Activated naive CD4-positive, alpha-beta T cell (primary cell): ENCODE measurements at regions not wholly inside any gene's neighbourhood (a gene's known extent, or its start where the extent isn't known, plus 50 kb on each side); places are given as distances from the start of the nearest gene placed in this dataset.
A peak's percentile ranks its signal among the peaks of the same experiment; 100 is the strongest.
"Not testable (repeated sequence)": the region's sequence is repeated elsewhere in the genome, so short reads cannot be mapped to it uniquely, and the experiment has no call there.

ENCODE experiments used
- DNase-seq, 4 experiments: peaks; one replicate each; lab custom pipeline; 2025; lab: John Stamatoyannopoulos, UW

DNA sequence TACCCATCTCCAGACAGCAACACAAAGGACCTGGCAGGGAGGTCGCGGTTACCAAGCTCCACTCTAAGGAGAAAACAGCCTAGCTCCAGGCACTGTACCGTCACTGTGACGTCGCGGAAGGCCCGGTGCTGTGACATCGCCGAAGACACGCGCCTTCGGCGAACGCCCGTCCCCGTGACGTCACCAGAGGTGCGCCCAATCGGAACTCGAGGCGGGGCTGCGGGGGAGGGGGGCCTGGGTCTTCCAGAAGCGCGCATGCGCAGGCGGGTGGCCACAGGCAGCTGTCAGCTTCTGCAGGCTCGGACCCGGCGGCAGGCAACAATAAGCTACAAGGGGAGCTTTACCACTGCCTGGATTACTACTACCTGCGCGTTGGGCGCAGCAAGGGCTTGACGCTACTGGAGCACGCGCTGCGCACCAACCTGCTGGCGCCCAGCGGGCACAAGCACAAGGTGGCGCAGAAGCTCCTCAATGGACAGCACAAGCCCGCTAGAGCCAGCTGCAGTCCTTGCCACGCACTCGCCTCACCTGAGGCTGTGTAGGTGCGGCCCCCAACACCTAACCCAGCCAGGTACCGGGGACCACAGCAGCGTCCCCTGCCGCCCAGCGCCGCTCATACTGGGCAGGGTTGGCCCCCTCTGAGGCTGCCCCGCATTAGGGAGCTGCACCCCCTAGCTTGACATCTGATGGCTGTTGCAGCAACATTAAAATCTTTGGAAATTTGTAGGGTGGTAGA lies 208.4 kb downstream of the TPST1 start:
- DNase-seq: peak; percentile 61 to 83 (median 66)

DNA sequence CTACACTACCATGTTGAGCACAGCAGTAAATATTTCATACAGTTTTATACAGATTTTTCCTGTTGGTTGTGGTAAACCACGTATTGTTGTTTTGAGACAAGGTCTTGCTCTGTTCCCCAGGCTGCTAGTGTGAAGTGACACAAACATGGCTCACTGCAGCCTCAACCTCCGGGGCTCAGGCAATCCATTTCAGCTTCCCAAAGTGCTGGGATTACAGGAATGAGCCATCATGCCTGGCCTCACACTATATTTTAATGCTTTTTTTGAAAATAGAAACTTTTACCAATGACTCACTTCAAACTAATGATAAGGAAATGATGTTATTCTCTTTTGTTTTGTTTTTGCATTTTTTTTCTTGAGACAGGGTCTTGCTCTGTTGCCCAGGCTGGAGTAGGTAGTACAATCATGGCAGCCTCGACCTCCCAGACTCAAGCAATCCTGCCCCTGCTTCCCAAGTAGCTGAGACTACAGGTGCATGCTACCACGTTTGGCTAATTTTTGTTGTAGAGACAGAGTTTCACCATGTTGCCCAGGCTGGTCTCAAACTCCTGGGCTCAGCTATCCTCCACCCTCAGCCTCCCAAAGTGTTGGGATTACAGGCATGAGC lies 210.6 kb downstream of the TPST1 start:
- no peak for DNase-seq

DNA sequence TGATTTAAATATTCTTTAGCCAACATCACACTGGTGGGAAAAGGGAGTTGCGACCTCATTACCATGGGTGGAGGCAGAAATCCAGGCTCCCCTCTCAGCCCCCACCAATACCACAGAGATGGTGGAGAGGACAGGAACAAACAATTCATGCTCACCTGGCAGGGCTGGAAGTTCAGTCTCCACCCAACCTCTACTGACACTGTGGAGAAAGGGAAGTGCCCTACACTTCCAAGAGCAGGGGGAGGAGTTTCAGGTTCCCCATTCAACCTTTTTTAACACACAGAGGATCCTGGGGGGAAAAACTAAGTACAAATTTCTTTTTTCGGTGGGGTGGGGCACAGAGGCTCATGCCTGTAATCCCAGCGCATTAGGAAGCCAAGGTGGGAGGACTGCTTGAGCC lies 210.1 kb upstream of the KCTD7 start:
- DNase-seq: no peak

DNA sequence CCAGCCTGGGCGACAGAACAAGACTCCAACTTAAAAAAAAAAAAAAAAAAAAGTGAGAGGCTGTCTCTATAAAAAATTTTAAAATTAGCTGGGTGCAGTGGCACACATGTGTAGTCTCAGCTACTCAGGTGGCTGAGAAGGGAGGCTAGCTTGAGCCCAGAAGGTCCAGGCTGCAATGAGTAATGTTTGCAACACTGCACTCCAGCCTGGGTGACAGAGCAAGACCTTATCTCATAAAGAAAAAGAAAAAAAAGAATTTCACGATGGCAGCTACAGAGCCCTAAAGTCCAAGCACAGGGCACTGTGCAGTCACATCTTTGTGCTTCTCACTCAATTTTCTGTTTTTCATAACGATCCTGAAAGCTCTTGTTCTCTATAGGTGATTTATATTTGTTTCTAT lies 209.5 kb upstream of the KCTD7 start:
- DNase-seq: no peak

DNA sequence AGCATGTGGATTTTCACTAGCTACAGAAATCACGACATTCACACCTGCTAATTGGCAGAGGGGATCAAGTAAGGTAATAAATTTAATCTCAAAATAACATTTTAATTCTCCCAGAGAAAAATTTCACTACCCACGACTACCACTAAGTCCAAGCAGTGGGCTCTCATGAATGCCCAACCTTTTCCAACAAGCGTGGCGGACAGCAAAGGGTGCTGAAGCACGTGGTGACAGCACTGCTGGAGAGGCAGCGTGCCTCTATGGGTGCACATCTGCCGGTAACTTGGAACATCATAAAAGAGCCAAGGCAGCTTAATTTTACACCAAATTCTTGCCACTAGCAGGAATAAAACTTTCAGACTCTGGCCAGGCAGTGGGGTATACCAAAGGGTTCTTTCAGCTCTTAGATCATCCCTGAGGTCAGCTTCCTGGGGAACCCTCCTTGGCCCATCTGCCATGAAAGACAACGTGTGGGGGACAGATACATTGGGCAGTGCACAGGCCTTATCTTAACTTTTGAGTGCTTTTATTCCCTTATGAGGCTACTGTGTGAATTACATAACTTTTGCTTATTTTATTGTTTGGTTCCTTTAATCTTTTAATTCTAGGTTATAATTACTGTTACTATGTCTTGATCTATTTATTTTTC lies 206.7 kb upstream of the KCTD7 start:
- no peak for DNase-seq

DNA sequence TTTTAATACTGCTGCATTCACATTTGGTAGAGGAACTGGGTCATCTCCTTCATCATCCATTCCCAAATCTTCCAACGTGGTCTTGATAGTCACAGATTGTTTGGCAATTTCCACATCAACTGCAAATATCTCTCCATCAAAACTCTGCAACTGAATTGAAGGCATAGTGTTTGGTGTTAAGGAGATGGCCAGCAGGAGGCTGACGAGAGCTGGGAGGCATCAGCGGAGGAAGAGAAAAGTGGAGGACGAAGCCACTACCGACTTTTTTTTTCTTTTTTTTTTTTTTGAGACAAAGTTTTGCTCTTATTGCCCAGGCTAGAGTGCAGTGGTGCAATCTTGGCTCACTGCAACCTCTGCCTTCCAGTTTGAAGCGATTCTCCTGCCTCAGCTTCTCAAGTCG lies 205.0 kb upstream of the KCTD7 start:
- no peak for DNase-seq

DNA sequence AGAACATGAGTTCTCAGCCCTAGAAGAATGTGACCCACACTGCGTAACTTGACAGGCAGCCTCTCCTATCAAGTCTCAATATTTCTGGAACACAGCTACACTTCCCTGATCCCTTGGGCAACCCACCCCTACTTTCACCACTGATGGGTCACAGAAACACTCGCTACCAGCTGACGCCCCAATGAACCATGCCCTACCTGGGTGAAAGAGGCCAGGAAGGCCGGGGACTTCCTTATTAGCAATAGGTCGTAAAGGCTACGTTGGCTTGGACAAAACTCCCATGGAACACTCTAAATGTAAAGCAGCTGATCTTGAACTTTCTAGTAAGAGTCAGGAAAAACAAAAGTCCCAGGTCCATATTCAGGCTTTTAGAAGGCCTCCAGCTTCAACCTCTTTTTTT lies 202.3 kb upstream of the KCTD7 start:
- no peak for DNase-seq

DNA sequence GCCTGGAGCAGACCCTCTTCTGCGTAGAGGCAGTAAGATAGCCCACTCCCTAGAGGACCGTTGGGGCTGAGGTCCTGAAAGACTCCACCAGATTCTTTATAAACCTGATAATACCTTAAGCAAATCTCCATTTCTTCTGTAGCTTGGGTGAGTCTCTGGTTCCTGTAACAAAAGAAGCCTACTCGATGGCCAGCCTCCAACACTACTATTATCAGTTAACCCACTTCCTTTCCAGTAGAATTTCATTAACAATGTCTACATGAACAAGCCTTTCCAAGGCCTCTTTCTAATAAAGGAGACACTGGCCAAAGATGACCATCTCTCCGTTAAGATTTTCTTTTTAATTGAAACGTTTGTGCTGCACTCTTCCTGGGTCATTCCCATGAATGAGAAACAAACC lies 201.7 kb upstream of the KCTD7 start:
- DNase-seq: no peak

DNA sequence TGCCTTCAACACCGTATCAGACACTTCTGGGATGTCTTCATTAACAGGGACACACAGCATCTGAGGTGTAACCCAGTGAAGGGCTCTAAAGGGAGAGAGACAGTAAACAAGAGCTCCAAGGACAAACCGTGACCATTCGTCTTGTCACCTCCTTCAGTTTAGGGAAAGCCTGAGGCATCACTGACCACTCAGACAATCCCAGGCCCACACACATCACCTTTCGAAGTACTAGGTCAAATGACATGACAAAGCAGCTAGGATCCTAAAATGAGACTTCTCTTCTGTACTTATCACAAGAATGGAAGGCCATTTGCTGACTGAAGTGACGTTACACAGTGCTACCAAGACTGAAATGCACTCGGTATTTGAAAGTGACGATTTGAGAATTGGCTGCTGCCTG lies 200.7 kb upstream of the KCTD7 start:
- no peak for DNase-seq

DNA sequence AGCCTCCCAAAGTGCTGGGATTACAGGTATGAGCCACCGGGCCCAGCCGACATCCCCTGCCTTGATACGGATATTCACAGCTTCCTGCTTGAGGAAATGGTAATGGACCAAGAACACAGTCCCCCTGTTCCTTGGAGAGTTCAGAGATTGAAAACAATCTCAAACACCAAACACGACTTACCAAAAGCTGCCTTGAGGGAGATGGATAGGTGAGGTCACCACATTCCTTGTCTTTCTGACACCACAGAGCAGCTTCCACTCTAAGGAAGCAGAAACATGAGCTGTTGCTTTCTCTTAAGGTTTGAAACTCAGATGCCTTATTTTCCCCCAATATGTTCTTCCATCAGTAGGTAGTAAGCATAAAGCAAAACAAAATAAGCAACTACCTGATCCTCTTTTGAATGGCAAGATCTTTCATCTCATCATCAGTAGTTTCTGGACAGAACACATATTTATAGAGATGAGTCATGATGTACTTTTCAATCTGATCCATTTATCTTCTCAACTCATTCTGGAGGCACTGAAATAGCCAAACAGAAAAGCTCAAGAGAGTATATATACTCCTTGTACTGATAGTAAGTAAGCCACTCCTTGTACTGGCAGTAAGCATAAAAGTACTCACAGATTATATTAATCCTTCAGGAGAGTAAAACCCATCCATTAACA lies 199.1 kb upstream of the KCTD7 start:
- no peak for DNase-seq

DNA sequence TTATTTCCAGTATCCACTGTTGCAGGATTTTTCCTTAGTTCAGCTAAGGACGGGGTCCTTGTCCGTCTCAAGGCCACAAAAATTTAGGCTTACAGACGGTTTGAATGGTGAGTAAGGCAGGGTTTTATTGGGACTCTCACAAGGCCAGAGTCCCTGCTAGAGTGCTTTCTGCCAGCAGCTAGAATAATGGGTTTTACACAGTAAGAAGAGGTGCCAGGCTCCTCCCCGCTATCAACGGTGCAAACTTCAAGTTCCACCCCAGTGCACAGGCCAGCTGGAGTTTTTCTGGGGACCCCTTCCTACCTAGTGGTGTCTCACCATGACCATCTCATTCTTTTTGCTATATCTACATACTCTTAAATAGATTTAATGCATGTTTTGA lies 198.5 kb upstream of the KCTD7 start:
- no peak for DNase-seq

DNA sequence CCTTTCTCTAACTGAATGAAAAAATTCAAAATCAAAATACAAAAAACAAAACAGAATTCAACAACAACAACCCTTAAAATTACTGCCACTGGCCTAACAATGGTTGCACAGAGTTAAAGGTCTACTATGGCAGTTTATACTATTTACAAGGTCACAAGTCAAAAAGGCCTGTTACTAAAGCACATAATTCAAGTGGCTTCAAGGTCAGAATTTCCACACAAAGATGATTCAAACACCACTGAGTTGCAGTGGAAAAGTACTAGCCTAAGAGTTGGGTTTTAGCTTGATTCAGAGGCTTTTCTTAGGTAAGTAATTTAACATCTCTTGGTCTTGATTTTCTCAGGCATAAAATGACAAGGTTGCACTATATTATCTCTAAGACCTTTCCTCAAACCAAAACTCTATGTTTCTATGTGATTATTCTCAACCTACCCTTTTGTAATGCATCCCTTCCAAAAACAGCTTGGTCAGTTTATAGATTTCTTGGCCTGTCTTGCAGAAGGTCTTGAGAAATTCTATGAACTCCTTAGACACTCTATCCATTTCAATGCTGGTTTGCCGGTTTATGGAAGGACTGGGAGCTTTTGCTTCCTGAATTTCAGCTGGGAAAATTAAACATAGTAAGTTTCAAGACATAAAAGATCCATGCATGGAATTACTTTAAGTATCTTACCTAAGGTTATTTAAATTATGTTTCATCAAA lies 189.8 kb upstream of the KCTD7 start:
- DNase-seq: not testable (repeated sequence)

DNA sequence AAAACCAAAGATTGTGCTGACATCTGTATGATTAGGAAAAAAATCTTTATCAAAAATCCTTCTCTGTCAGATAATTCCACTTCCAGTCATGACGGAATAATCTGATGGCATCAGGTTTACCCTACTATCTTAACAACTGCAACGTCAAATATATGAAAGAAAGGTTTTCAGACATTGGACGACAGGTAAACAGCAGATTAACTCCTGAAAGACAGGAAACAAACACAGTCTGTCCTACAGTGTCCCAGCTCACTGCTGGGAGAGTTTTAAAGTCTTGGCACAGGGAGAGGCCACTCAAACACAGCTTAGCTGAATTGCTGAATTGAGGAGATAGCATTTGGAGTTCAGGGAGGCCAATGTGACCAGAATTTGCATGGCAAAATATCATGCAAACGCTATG lies 186.3 kb upstream of the KCTD7 start:
- no peak for DNase-seq

DNA sequence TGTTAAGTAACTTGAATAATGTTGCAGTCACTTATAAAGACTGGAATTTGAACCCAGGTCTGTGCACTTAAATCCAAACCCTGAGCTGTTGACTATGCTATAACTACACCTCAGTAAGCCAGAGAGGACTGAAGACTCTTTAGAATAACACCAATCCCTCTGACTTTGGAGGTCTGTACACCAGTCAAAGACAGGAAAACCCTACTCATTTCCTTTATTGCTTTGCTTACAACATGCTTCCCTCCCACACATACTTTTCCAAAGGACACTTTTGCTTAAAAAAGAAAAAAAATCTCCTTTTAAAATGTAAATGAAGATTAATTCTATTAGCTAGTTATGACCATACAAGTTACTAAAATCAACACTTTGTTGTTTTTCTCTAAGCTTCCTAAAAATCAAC lies 184.7 kb upstream of the KCTD7 start:
- no peak for DNase-seq

DNA sequence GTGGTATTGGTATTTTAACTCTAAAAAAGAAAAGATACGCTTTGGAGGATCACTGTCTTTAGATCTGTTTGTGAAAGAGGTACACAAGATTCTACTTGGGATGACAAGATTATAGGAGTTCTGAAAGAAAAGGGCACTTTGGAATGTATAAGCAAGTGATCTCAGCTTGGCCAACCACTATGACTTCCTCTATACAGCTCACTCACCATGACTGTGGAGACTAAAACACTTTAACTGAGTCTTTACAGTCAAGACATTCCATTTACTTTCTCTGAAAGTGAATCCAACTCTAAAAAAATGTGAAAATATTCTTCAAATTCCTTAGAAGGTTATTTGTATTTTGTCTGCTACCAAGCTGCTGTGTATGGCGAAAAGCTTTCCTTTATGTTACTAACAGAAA lies 181.7 kb upstream of the KCTD7 start:
- DNase-seq: not testable (repeated sequence)

DNA sequence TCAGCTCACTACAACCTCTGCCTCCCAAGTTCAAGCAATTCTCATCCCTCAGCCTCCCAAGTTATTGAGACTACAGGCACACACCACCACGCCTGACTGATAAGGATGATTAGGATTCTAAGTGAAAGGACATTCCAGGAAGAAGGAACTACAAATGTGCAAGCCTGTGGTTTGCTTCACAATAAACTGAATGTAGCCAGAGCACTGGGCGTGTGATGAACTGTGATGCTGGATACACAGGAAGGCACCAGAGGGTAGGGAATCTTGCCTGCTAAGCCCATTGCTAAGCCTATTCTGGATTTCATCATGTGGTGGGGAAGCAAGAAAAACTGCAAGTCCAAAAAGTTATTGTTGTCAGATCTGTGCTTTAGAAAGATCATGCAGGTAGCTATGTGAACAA lies 177.9 kb upstream of the KCTD7 start:
- not testable (repeated sequence) for DNase-seq

DNA sequence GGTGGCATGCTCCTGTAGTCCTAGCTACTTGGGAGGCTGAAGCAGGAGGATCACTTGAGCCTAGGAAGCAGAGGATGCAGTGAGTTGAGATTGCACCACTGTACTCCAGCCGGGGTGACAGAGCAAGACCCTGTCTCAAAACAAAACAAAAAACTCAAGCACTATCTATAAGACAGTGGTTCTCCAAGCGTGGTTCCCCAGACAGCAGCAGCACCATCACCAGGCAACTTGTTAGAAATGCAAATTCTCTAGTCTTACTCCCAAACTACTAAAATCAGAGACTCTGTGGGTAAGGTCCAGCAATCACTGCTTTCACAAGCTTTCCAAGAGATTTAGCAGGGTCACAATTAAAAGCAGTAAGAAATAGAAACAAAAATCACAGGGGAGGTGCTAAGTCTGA lies 177.0 kb upstream of the KCTD7 start:
- not testable (repeated sequence) for DNase-seq

DNA sequence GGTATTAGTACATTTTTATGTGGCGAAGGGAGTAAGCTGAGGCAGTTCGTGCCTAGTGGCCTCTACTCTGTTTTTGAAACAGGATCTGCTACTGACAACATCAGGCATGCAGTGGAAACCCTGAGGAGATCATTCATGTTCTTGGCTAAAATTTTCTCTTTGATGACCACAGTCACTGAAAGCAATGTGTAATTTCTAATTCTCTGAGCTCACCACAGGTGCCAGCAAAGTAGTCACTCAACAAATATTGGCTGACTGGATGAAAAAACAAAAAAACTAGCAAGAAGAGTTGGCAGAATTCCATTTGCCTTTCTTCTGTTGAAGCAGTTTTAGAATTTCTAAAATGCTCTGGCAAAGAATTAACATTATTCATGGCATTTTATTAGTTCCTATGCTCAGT lies 176.5 kb upstream of the KCTD7 start:
- no peak for DNase-seq

DNA sequence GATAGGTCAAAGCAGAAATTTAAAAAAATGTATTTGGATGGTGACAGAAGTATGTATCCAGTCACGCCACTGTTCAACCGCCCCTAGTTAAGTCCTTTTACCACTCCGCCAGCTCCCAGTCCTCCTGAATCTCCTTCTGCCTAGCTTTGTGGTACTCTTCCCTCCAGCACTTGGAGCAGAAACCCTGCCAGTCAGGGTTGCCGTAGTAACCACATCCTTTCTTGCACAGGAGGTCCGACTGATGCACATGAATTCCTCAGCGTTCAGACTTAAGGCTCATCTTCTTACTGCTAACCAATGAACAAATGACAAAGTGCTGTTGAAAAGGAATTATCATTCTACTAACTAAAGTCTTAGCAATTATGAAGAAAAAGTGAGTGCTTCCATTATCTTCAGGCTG lies 175.3 kb upstream of the KCTD7 start:
- no peak for DNase-seq

DNA sequence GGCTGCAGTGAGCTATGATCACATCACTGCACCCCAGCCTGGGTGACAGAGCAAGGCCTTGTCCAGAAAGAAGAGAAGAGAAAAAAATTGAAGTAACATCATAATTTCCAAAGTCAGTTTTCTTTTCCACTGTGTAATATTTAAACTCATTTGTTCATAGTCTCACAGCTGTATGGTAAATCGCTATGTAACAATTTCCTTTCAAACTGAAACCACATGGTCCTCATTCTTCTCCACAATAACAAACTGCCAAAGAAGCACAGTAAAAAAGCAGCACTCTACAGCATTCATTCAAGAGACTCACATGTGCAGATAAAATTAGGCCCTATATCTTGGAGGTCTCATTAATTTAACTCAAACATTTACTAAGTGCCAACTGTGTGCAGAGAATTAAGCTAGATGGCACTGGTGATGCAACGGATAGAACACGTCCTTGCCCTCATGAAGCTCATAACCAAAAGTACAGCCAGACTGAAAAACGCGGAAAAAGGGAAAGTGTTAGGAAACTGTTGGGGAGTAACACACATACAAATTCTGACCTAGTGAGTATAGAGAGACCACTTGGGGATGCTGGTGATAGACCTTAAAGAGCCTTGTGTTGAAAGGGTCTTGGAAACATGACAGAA lies 174.0 kb upstream of the KCTD7 start:
- no peak for DNase-seq

DNA sequence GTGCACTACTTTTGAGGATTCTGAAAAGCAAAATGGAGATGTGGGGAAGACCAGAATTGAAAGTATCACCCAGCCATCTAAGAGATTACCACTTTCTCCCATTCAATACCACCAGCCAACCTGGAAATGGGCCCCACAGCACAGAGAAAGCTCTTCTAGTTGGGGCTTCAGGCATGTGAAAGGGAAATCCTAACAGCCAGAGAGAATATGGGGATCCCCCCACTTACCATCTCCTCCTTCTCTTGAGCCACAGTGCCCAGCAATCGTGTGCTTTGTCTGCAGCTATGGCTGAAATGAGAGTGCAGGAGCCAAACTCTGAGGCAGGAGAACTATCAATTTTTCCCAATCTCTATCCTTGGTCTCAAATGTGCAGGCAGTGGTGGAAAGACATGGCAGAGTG lies 173.2 kb upstream of the KCTD7 start:
- DNase-seq: not testable (repeated sequence)

DNA sequence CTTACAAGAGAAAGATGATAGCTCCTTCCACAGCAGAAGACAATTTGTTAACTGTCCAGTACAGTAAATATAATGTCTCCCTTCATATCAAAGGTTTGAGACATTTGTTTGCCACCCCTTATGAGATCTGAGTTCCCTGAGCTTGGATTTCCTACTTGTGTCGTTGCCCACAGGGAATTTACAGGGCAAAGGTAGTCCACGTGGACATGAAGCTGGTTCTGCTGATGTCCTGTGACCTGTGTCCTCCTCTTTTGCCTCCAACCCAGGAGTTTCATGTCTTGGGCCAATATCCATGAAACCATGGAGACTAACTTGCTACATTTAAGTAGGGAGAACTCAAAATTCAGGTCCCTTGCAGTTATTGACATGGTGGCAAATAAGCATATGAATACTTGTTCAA lies 172.2 kb upstream of the KCTD7 start:
- not testable (repeated sequence) for DNase-seq
